GM12891 (cell line): ENCODE measurements at regions not wholly inside any gene's neighbourhood (a gene's known extent, or its start where the extent isn't known, plus 50 kb on each side); places are given as distances from the start of the nearest gene placed in this dataset.

Experiments used
- POLR2A ChIP-seq: IDR thresholded peaks from 2 replicates; pipeline ENCODE4 v1.6.1; 2011; ENCODE audit warnings: low read depth, low read length, control low read depth
- POLR2AphosphoS5 ChIP-seq: IDR thresholded peaks from 2 replicates; pipeline ENCODE4 v1.6.1; 2011; ENCODE audit warnings: low read depth, low read length, control low read depth

DNA sequence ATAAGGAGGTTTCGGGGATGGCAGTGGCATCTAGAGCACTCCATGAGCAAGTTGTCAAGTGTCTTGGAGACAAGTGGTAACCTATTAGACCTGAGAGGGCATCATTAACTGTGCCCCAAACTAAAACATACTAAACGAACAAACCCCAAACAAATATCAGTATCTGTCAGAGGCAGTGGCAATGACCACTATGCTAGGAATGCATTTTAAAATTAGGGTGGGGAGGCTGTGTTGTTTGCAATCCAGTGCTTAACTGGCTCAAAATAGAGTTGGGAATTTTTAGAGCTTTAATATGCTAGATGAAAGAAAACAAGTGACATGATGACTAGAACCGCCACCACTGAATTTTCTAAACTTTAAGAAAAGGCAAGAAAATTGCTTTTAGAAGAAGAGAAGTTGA is 51.8 kb upstream of the TPRG1 start:
- no peak for TF ChIP-seq POLR2AphosphoS5
- TF ChIP-seq POLR2A, result no peak
